H54 (cell line): ENCODE measurements at regions not wholly inside any gene's neighbourhood (a gene's known extent, or its start where the extent isn't known, plus 50 kb on each side); places are given as distances from the start of the nearest gene placed in this dataset.
A peak's percentile ranks its signal among the peaks of the same experiment; 100 is the strongest.

ENCODE experiments used
- DNase-seq: peaks from one replicate; pipeline ENCODE4 v3.0.0; 2011; ENCODE audit warnings: low spot score, mixed read lengths; ENCODE audit not compliant: insufficient read length
- FAIRE-seq: peaks from 3 replicates; lab custom pipeline; 2011; peaks lifted over from hg19 to GRCh38; lab: Jason Lieb, UNC
- POLR2A ChIP-seq: IDR thresholded peaks from 2 replicates; pipeline ENCODE4 v1.6.1; 2011; ENCODE audit warnings: low read depth, mild to moderate bottlenecking, low read length

GRCh38 chr6:26163427-26164119, 76.3 kb downstream of the HFE start:
- FAIRE-seq (no peak), DNase-seq (no peak)
- no peak for TF ChIP-seq POLR2A

- no peak for DNase-seq
- no peak for TF ChIP-seq POLR2A
- no peak for FAIRE-seq
Measured at GRCh38 chr6:26164120-26164505, 76.9 kb downstream of the HFE start.

GRCh38 chr6:26165261-26165790, 78.1 kb downstream of the HFE start:
- DNase-seq: no peak
- no peak for FAIRE-seq
- TF ChIP-seq POLR2A: no peak

GRCh38 chr6:26170181-26170580, 83.0 kb downstream of the HFE start:
- DNase-seq: no peak
- no peak for FAIRE-seq
- TF ChIP-seq POLR2A: no peak

GRCh38 chr6:26170951-26171841, 84.0 kb downstream of the HFE start:
- DNase-seq: no peak
- FAIRE-seq: peak; percentile 27
- TF ChIP-seq POLR2A: no peak

GRCh38 chr6:26172608-26172968, 85.4 kb downstream of the HFE start:
- DNase-seq (no peak), FAIRE-seq (no peak)
- no peak for TF ChIP-seq POLR2A

GRCh38 chr6:26173836-26174145, 86.6 kb downstream of the HFE start:
- DNase-seq (no peak), FAIRE-seq (no peak)
- TF ChIP-seq POLR2A: no peak

- no peak for FAIRE-seq
- TF ChIP-seq POLR2A: no peak
- no peak for DNase-seq
Measured at GRCh38 chr6:26175033-26175427, 87.8 kb downstream of the HFE start.

GRCh38 chr6:26175428-26176181, 88.4 kb downstream of the HFE start:
- no peak for TF ChIP-seq POLR2A
- DNase-seq: no peak

GRCh38 chr6:26179675-26180074, 92.4 kb downstream of the HFE start:
- no peak for TF ChIP-seq POLR2A
- DNase-seq (no peak), FAIRE-seq (no peak)

More at GRCh38 chr6:26175428-26176181, 88.4 kb downstream of the HFE start:
- FAIRE-seq: peak; percentile 68

GRCh38 chr6:26180346-26180745, 93.1 kb downstream of the HFE start:
- TF ChIP-seq POLR2A: no peak
- DNase-seq (no peak), FAIRE-seq (no peak)

GRCh38 chr6:26183237-26183580, 96.0 kb downstream of the HFE start:
- TF ChIP-seq POLR2A: no peak
- FAIRE-seq (no peak), DNase-seq (no peak)

- peak; percentile 56 for TF ChIP-seq POLR2A
- FAIRE-seq (no peak), DNase-seq (no peak)
Measured at GRCh38 chr6:26183581-26184366, 96.5 kb downstream of the HFE start.
